A673 (cell line): ENCODE measurements at regions not wholly inside any gene's neighbourhood (a gene's known extent, or its start where the extent isn't known, plus 50 kb on each side); places are given as distances from the start of the nearest gene placed in this dataset.
"Not testable (repeated sequence)": the region's sequence is repeated elsewhere in the genome, so short reads cannot be mapped to it uniquely, and the experiment has no call there.

Experiments
- CTCF ChIP-seq: fragments of 300-800, 200-600 bp; sonication (generic); conservative IDR thresholded peaks from 2 replicates; pipeline ENCODE4 v1.5.1; 2017; ENCODE audit warnings: low read depth, mild to moderate bottlenecking, antibody characterized with exemption, low read length, moderate library complexity, mixed read lengths
- EZH2 ChIP-seq: fragments of 200-600 bp; sonication (generic); IDR thresholded peaks from 2 replicates; pipeline ENCODE4 v1.6.1; 2017; ENCODE audit warnings: borderline replicate concordance, low read depth, mild to moderate bottlenecking, mixed read lengths, antibody characterized with exemption, low read length; ENCODE audit not compliant: poor library complexity, severe bottlenecking

GRCh38 chr1:206335875-206336846, 132.8 kb downstream of the SRGAP2 start:
- not testable (repeated sequence) for TF ChIP-seq EZH2, CTCF
